NB4 (cell line): ENCODE measurements at regions not wholly inside any gene's neighbourhood (a gene's known extent, or its start where the extent isn't known, plus 50 kb on each side); places are given as distances from the start of the nearest gene placed in this dataset.

Experiments used
- DNase-seq: peaks from one replicate; pipeline ENCODE4 v3.0.0; 2010; ENCODE audit warnings: low read depth
- H3K4me3 ChIP-seq: one replicate; pipeline ENCODE4 v1.5.1; 2011; ENCODE audit warnings: mild to moderate bottlenecking, low read depth, low read length, moderate library complexity
- MYC ChIP-seq: IDR thresholded peaks from 2 replicates; pipeline ENCODE4 v1.6.1; 2011; ENCODE audit warnings: low read depth, low read length
- POLR2A ChIP-seq: IDR thresholded peaks from 2 replicates; pipeline ENCODE4 v1.6.1; 2011; ENCODE audit warnings: mild to moderate bottlenecking; ENCODE audit not compliant: insufficient read length; ENCODE audit errors: extremely low read depth
- TF ChIP-seq, protein P1 (sequence below): IDR thresholded peaks from one replicate; pipeline ENCODE4 v1.5.1; 2012; ENCODE audit warnings: low read depth, low read length
- TF ChIP-seq, protein P2 (sequence below): IDR thresholded peaks from 2 replicates; pipeline ENCODE4 v1.6.1; 2011; ENCODE audit warnings: low read depth, low read length

DNA sequence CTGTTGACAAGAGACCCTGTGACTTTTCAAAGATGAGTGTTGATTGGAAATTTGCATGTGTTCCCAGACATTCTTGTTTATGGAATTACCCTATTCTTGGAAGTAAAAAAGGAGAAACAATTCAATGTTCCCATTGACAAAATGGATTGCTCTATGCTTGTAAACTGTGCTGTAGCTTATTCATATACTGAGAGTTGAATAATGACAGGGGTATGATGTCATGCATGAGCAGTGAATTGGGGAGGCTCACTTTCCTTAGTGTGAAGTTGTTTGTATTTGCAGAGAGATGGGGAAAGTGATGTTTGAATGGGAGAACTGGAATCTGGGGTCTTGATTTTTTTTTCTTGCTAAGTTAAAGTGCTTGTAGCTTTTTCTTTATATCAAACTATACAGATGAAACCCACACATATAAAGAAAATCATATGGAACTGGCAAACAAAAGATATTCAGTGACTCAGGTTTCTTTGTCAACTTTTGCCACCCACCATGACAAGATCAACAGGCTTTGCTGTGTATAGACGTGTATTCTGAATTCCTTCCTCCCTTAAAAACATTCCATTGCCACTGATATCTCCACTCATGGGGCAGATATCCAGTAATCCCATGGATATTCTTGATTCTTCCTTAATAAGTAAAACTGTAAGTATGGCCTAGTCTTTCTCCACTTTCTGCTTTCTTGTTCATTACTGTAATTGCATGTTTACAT is 97.8 kb upstream of the JAG1 start:
- no peak for DNase-seq
- H3K4me3 ChIP-seq = no peak overlapping the region
- TF ChIP-seq MYC = no peak
- TF ChIP-seq, protein P1, sequence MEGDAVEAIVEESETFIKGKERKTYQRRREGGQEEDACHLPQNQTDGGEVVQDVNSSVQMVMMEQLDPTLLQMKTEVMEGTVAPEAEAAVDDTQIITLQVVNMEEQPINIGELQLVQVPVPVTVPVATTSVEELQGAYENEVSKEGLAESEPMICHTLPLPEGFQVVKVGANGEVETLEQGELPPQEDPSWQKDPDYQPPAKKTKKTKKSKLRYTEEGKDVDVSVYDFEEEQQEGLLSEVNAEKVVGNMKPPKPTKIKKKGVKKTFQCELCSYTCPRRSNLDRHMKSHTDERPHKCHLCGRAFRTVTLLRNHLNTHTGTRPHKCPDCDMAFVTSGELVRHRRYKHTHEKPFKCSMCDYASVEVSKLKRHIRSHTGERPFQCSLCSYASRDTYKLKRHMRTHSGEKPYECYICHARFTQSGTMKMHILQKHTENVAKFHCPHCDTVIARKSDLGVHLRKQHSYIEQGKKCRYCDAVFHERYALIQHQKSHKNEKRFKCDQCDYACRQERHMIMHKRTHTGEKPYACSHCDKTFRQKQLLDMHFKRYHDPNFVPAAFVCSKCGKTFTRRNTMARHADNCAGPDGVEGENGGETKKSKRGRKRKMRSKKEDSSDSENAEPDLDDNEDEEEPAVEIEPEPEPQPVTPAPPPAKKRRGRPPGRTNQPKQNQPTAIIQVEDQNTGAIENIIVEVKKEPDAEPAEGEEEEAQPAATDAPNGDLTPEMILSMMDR = no peak
- no peak for TF ChIP-seq POLR2A
- TF ChIP-seq, protein P2, sequence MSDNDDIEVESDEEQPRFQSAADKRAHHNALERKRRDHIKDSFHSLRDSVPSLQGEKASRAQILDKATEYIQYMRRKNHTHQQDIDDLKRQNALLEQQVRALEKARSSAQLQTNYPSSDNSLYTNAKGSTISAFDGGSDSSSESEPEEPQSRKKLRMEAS = no peak

DNA sequence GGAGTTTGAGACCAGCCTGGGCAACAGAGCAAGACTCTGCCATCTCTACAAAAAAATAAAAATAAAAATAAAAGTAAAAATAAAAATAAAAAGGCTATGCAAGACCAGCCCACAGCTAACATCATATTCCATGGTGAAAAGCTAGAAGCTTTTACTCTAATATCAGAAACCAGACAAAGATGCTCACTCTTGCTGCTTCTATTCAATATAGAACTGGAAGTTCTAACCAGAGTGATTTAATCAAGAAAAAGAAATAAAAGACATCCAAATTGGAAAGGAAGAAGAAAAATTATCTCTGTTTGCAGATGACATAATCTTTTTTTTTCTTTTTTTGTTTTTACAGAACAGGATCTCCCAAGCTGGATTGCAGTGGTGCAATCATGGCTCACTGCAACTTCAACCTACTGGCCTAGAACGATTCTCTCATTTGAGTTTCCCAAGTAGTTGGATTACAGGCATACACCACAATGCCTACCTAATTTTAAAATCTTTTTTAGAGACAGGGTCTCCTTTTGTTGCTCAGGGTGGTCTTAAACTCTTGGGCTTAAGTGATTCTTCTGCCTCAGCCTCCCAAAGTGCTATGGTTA is 100.7 kb upstream of the JAG1 start:
- H3K4me3 ChIP-seq = no peak overlapping the region
- DNase-seq = no peak
- TF ChIP-seq, protein P1 = no peak
- TF ChIP-seq POLR2A = no peak
- no peak for TF ChIP-seq MYC
- TF ChIP-seq, protein P2 = no peak

DNA sequence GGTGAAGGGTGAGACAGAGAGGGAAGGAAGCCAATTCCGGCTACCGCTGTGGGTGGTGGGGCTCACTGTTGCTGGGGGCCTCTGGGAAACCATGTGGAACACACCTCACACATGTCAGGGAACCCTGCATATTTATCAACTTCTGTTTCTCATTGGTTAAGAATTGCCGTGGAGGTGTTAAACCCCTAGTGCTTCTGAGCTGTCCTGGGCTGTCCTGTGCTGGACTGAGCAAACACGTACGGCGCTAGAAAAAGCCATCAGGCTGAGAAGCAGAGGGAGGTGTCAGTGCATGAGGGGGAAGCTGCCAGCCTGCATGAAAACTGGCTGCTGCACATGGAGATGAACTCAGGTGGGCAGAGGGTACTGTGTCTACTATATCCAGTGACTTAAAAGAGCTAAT is 103.9 kb upstream of the JAG1 start:
- no peak for DNase-seq

DNA sequence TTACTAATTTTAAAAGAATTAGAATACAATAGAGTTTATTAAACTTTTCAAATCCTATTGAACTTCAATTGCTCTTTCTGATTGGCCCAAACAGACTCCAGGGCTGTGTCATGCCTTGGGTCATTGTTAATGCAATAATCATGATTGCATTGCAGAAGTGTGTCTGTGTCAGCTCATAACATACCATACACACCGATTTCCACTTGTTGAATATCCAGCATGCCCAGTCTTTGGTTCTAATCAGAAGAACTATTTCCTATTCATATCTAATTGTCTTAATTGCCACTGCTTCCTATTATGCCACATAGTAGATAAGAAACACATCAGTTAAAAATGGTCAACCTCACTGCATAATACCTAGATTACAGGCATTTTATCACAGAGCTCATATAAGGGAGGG is 106.1 kb upstream of the JAG1 start:
- no peak overlapping the region for H3K4me3 ChIP-seq
- no peak for DNase-seq
- TF ChIP-seq POLR2A = no peak
- no peak for TF ChIP-seq MYC
- TF ChIP-seq, protein P2 = no peak
- TF ChIP-seq, protein P1 = no peak

More for the DNA sequence above, 103.9 kb upstream of the JAG1 start:
- TF ChIP-seq, protein P2 = no peak
- no peak for TF ChIP-seq MYC
- no peak for TF ChIP-seq POLR2A
- TF ChIP-seq, protein P1 = no peak
- no peak overlapping the region for H3K4me3 ChIP-seq

DNA sequence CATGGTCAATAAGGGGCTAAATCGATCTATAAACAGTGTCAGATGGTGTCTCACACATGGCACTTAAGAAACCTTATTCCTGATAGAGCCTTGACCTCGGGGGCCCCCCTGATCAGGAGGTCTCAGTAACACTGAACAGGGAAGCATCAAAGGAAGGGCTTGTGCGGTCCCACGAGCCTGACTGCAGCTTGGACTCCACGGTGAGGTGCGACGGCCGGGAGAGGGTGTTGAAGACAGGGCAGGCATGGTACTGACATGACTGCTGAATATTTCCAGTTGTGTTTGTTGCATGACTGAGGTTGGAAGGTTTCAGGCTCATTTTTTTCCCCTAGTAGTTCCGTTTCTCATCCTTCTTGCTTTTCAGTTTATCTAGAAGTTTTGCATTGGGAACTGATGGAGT is 107.1 kb upstream of the JAG1 start:
- DNase-seq = no peak
- no peak overlapping the region for H3K4me3 ChIP-seq
- TF ChIP-seq MYC (no peak), POLR2A (no peak)
- TF ChIP-seq, protein P1 = no peak
- TF ChIP-seq, protein P2 = no peak
